H1 (cell line): ENCODE measurements at regions not wholly inside any gene's neighbourhood (a gene's known extent, or its start where the extent isn't known, plus 50 kb on each side); places are given as distances from the start of the nearest gene placed in this dataset.
"Not testable (repeated sequence)": the region's sequence is repeated elsewhere in the genome, so short reads cannot be mapped to it uniquely, and the experiment has no call there.

ENCODE experiments used
- CTCF ChIA-PET: fragments of 300-600 bp; sonication (Branson Sonifier 250); formaldehyde crosslinking; loops from one replicate; lab custom pipeline; 2021; ENCODE audit not compliant: partially characterized antibody; lab: Charles Lee
- POLR2A ChIA-PET: fragments of 300-600 bp; sonication (Branson Sonifier 250); formaldehyde crosslinking; loops from one replicate; lab custom pipeline; 2021; ENCODE audit warnings: inconsistent platforms; ENCODE audit not compliant: partially characterized antibody; lab: Charles Lee
- DNase-seq, 2 experiments: peaks; one replicate each; pipeline versions ENCODE4 v3.0.0 to v3.0.0-alpha.2; 2010 to 2022; ENCODE audit warnings: low spot score in 2 of 2, low read depth in 1 of 2, mixed read lengths in 1 of 2
- FAIRE-seq: peaks from 2 replicates; lab custom pipeline; 2011; peaks lifted over from hg19 to GRCh38; lab: Jason Lieb, UNC
- H2AFZ ChIP-seq: 2 replicates; pipeline ENCODE4 v1.8.1; 2012; ENCODE audit warnings: low read length, inconsistent platforms
- H2AK5ac ChIP-seq: 2 replicates; pipeline ENCODE4 v1.6.1; 2013; ENCODE audit warnings: low read depth, low read length
- H2BK120ac ChIP-seq: replicated peaks from 2 replicates; pipeline ENCODE3; 2013; ENCODE audit warnings: low read depth, low read length, inconsistent platforms
- H2BK12ac ChIP-seq: 2 replicates; pipeline ENCODE4 v1.6.1; 2013; ENCODE audit warnings: low read depth, low read length
- H2BK15ac ChIP-seq: 2 replicates; pipeline ENCODE4 v1.6.1; 2013; ENCODE audit warnings: low read length
- H2BK20ac ChIP-seq: 2 replicates; pipeline ENCODE4 v1.6.1; 2013; ENCODE audit warnings: low read length
- H2BK5ac ChIP-seq: 2 replicates; pipeline ENCODE4 v1.6.1; 2013; ENCODE audit warnings: low read depth, low read length
- H3K14ac ChIP-seq: 2 replicates; pipeline ENCODE4 v1.6.1; 2013; ENCODE audit warnings: inconsistent platforms; ENCODE audit not compliant: insufficient read length
- H3K18ac ChIP-seq: 2 replicates; pipeline ENCODE4 v1.6.1; 2013; ENCODE audit warnings: low read length; ENCODE audit errors: extremely low read depth
- H3K23ac ChIP-seq: 2 replicates; pipeline ENCODE4 v1.6.1; 2013; ENCODE audit warnings: inconsistent platforms; ENCODE audit not compliant: insufficient read length
- H3K23me2 ChIP-seq: 2 replicates; pipeline ENCODE4 v1.6.1; 2013; ENCODE audit warnings: low read depth, low read length
- H3K27ac ChIP-seq: 2 replicates; pipeline ENCODE4 v1.6.1; 2011; ENCODE audit warnings: low read depth, low read length, inconsistent platforms
- H3K27me3 ChIP-seq, 4 experiments: replicated peaks in 1 of 4; 1 replicate in 1 of 4; 2 replicates in 3 of 4; pipeline versions ENCODE4 v1.6.1 to v1.8.1; 2011 to 2013; ENCODE audit warnings: low read length in 3 of 4, mild to moderate bottlenecking in 3 of 4, inconsistent platforms in 2 of 4, mixed read lengths in 2 of 4, moderate library complexity in 1 of 4; ENCODE audit not compliant: control insufficient read depth in 3 of 4, insufficient read depth in 3 of 4; ENCODE audit errors: extremely low read depth in 1 of 4
- H3K36me3 ChIP-seq, 4 experiments: 2 replicates each; pipeline versions ENCODE4 v1.6.1 to v1.8.1; 2011 to 2013; ENCODE audit warnings: mild to moderate bottlenecking in 4 of 4, low read length in 3 of 4, moderate library complexity in 2 of 4, control low read depth in 1 of 4, inconsistent platforms in 1 of 4; ENCODE audit not compliant: insufficient read depth in 4 of 4, control insufficient read depth in 2 of 4
- H3K4ac ChIP-seq: replicated peaks from 2 replicates; pipeline ENCODE3; 2013; ENCODE audit warnings: low read length, low read depth, mixed read lengths, inconsistent platforms; ENCODE audit not compliant: insufficient read length
- H3K4me1 ChIP-seq, 4 experiments: replicated peaks in 1 of 4; 1 replicate in 1 of 4; 2 replicates in 3 of 4; pipeline versions ENCODE4 v1.6.1 to v1.8.1; 2011 to 2013; ENCODE audit warnings: low read length in 3 of 4, inconsistent platforms in 2 of 4, mixed read lengths in 1 of 4; ENCODE audit not compliant: insufficient read depth in 4 of 4, control insufficient read depth in 3 of 4
- H3K4me2 ChIP-seq, 2 experiments: 2 replicates each; pipeline versions ENCODE4 v1.6.1 to v1.8.1; 2011 to 2013; ENCODE audit warnings: low read depth in 2 of 2, low read length in 2 of 2, control low read depth in 1 of 2, inconsistent platforms in 1 of 2, mild to moderate bottlenecking in 1 of 2; ENCODE audit not compliant: insufficient read depth in 1 of 2
- H3K4me3 ChIP-seq, 4 experiments: fragments of 200-600, 300-600 bp in 1 of 4; sonication (generic), shearing (Covaris generic), sonication (Bioruptor Twin) in 1 of 4; 2 replicates each; pipeline versions ENCODE4 v1.5.1 to v1.8.1; 2011 to 2016; ENCODE audit warnings: low read length in 4 of 4, low read depth in 3 of 4, control low read depth in 2 of 4, inconsistent platforms in 2 of 4, mild to moderate bottlenecking in 2 of 4, mixed read lengths in 1 of 4, moderate library complexity in 1 of 4; ENCODE audit not compliant: insufficient read depth in 2 of 4; ENCODE audit errors: extremely low read depth in 1 of 4
- H3K56ac ChIP-seq: replicated peaks from 2 replicates; pipeline ENCODE3; 2013; ENCODE audit warnings: low read depth, mild to moderate bottlenecking, mixed read lengths, low read length, inconsistent platforms; ENCODE audit not compliant: insufficient read length
- H3K79me1 ChIP-seq: 2 replicates; pipeline ENCODE4 v1.6.1; 2013; ENCODE audit warnings: low read depth, low read length, control low read depth
- H3K79me2 ChIP-seq, 2 experiments: 2 replicates each; pipeline versions ENCODE4 v1.6.1 to v1.8.1; 2012 to 2013; ENCODE audit warnings: low read length in 2 of 2, mild to moderate bottlenecking in 2 of 2, inconsistent platforms in 1 of 2; ENCODE audit not compliant: insufficient read depth in 2 of 2, control insufficient read depth in 1 of 2
- H3K9ac ChIP-seq, 4 experiments: replicated peaks in 1 of 4; 1 replicate in 1 of 4; 2 replicates in 3 of 4; pipeline versions ENCODE4 v1.6.1 to v1.8.1; 2011 to 2013; ENCODE audit warnings: low read depth in 3 of 4, low read length in 3 of 4, control low read depth in 2 of 4, mild to moderate bottlenecking in 2 of 4, moderate library complexity in 2 of 4, inconsistent platforms in 1 of 4; ENCODE audit errors: extremely low read depth in 1 of 4
- H3K9me3 ChIP-seq, 2 experiments: 2 replicates each; pipeline versions ENCODE4 v1.6.1 to v1.8.1; 2012 to 2013; ENCODE audit warnings: mild to moderate bottlenecking in 2 of 2, moderate library complexity in 2 of 2, control low read depth in 1 of 2, inconsistent platforms in 1 of 2, low read depth in 1 of 2, low read length in 1 of 2, mixed read lengths in 1 of 2; ENCODE audit not compliant: insufficient read depth in 2 of 2
- H4K20me1 ChIP-seq, 2 experiments: replicated peaks in 1 of 2; 2 replicates each; pipeline versions ENCODE3 to v1.8.1; 2011 to 2013; ENCODE audit warnings: inconsistent platforms in 2 of 2, low read length in 2 of 2, mild to moderate bottlenecking in 1 of 2; ENCODE audit not compliant: insufficient read depth in 2 of 2, control insufficient read depth in 1 of 2
- H4K5ac ChIP-seq: 2 replicates; pipeline ENCODE4 v1.6.1; 2013; ENCODE audit warnings: low read length, low read depth, mixed read lengths, inconsistent platforms; ENCODE audit not compliant: insufficient read length
- H4K8ac ChIP-seq: 2 replicates; pipeline ENCODE4 v1.8.0; 2013; ENCODE audit warnings: mild to moderate bottlenecking, moderate library complexity, low read length, inconsistent platforms; ENCODE audit not compliant: insufficient read depth; ENCODE audit errors: extremely low read depth
- H4K91ac ChIP-seq: replicated peaks from 2 replicates; pipeline ENCODE3; 2013; ENCODE audit warnings: low read length, mixed read lengths, inconsistent platforms; ENCODE audit not compliant: insufficient read length
- WGBS, 2 experiments: shearing (Covaris generic) in 1 of 2; methylation state at CpG; one replicate each; pipeline versions ENCODE4 v1.1.6 to v1.1.7; 2013 to 2015; ENCODE audit warnings: low lambda C conversion rate in 2 of 2, mixed read lengths in 2 of 2, inconsistent platforms in 1 of 2, low coverage in 1 of 2, missing lambda C conversion rate in 1 of 2; ENCODE audit not compliant: insufficient replicate concordance in 2 of 2, insufficient coverage in 1 of 2, insufficient read length in 1 of 2; ENCODE audit errors: extremely low coverage in 1 of 2, missing lambda C conversion rate in 1 of 2; 5-methylcytosine and 5-hydroxymethylcytosine counted together

- H2BK20ac ChIP-seq, H2AFZ ChIP-seq, H4K8ac ChIP-seq, H2BK5ac ChIP-seq, DNase-seq, H3K14ac ChIP-seq, H4K91ac ChIP-seq, H3K18ac ChIP-seq, H3K36me3 ChIP-seq, H2BK120ac ChIP-seq, H3K79me2 ChIP-seq, H3K79me1 ChIP-seq, H3K9me3 ChIP-seq, H3K4me2 ChIP-seq, H4K20me1 ChIP-seq, H3K56ac ChIP-seq, H3K4me3 ChIP-seq, H3K9ac ChIP-seq, CTCF ChIA-PET, H4K5ac ChIP-seq, H2BK15ac ChIP-seq, H3K27me3 ChIP-seq, H3K23ac ChIP-seq, H3K23me2 ChIP-seq, FAIRE-seq, H2BK12ac ChIP-seq, H3K4ac ChIP-seq, H3K27ac ChIP-seq, H3K4me1 ChIP-seq, H2AK5ac ChIP-seq, POLR2A ChIA-PET: not testable (repeated sequence)
- 91% methylated on average over 3 of the region's 3 CpGs; no CpG with 5 or more reads in 1 of the 2 experiments for WGBS, 2 experiments
Observed at GRCh38 chr4:151845551-151845950, 84.7 kb upstream of the GATB start.
